CD4-positive, alpha-beta T cell (primary cell): ENCODE measurements at regions not wholly inside any gene's neighbourhood (a gene's known extent, or its start where the extent isn't known, plus 50 kb on each side); places are given as distances from the start of the nearest gene placed in this dataset.

Source experiments
- ATAC-seq: fragments of 200-7000 bp; cut with Tn5 transposase; one replicate; pipeline ENCODE4 v1.10.0; 2022; ENCODE audit warnings: mild to moderate bottlenecking; ENCODE audit not compliant: poor library complexity
- CTCF ChIA-PET: fragments of 350-600 bp; sonication (Branson Sonifier 250); formaldehyde crosslinking; loops from one replicate; lab custom pipeline; 2021; ENCODE audit warnings: antibody characterized with exemption, inconsistent platforms; lab: Charles Lee
- POLR2A ChIA-PET: fragments of 350-600 bp; sonication (Branson Sonifier 250); formaldehyde crosslinking; loops from one replicate; lab custom pipeline; 2021; ENCODE audit warnings: antibody characterized with exemption, inconsistent platforms; lab: Charles Lee
- DNase-seq, 14 experiments: peaks; one replicate each; pipeline ENCODE4 v3.0.0-alpha.2; 2013 to 2020; ENCODE audit warnings: mixed read lengths in 2 of 14
- H3K27ac ChIP-seq, 2 donors: one replicate each; pipeline versions ENCODE4 v1.5.1 to v1.7.0; 2013; ENCODE audit warnings: low read length in 2 of 2, low read depth in 1 of 2, mild to moderate bottlenecking in 1 of 2
- H3K27me3 ChIP-seq, 2 experiments: 1 replicate in 1 of 2; 2 replicates in 1 of 2; pipeline versions ENCODE4 v1.6.1 to v1.7.0; 2013; ENCODE audit warnings: low read length in 2 of 2, control low read depth in 1 of 2, mild to moderate bottlenecking in 1 of 2, moderate library complexity in 1 of 2; ENCODE audit not compliant: insufficient read depth in 2 of 2, control insufficient read depth in 1 of 2
- H3K36me3 ChIP-seq: one replicate; pipeline ENCODE4 v1.6.1; 2013; ENCODE audit warnings: low read length, control low read depth; ENCODE audit not compliant: insufficient read depth
- H3K4me1 ChIP-seq: one replicate; pipeline ENCODE4 v1.6.1; 2013; ENCODE audit warnings: low read length, control low read depth; ENCODE audit not compliant: insufficient read depth
- H3K4me3 ChIP-seq: one replicate; pipeline ENCODE4 v1.5.1; 2013; ENCODE audit warnings: mild to moderate bottlenecking, low read length, moderate library complexity
- H3K9me3 ChIP-seq, 2 experiments: 1 replicate in 1 of 2; 2 replicates in 1 of 2; pipeline versions ENCODE4 v1.6.1 to v1.7.0; 2013; ENCODE audit warnings: low read length in 2 of 2, mild to moderate bottlenecking in 2 of 2, control low read depth in 1 of 2, moderate library complexity in 1 of 2; ENCODE audit not compliant: control insufficient read depth in 1 of 2, insufficient read depth in 1 of 2
- H3K27ac Mint-ChIP-seq: one replicate; pipeline ENCODE4 v1.8.0; 2020; ENCODE audit warnings: mixed read lengths
- H3K27me3 Mint-ChIP-seq: one replicate; pipeline ENCODE4 v1.8.0; 2021; ENCODE audit warnings: mixed read lengths
- H3K36me3 Mint-ChIP-seq: one replicate; pipeline ENCODE4 v1.8.0; 2021; ENCODE audit warnings: low read depth, mixed read lengths
- H3K4me1 Mint-ChIP-seq: one replicate; pipeline ENCODE4 v1.8.0; 2021; ENCODE audit warnings: low read depth, mixed read lengths
- H3K4me3 Mint-ChIP-seq: one replicate; pipeline ENCODE4 v1.8.0; 2020; ENCODE audit warnings: mild to moderate bottlenecking, mixed read lengths
- H3K9me3 Mint-ChIP-seq: one replicate; pipeline ENCODE4 v1.8.0; 2020; ENCODE audit warnings: mixed read lengths
- CTCF ChIP-seq: fragments of 200-600 bp; IDR thresholded peaks from one replicate; pipeline ENCODE4 v1.8.0; 2022; ENCODE audit warnings: antibody characterized with exemption, mild to moderate bottlenecking
- intact Hi-C, 2 experiments: fragments of 100-400 bp; cut with DNase I in 1 of 2; cut with micrococcal nuclease in 1 of 2; formaldehyde crosslinking; loops; one replicate each; pipeline versions ENCODE4 v1.15.1 to v1.9.0; 2023 to 2025; cut with DNase I, micrococcal nuclease

- DNase-seq (no peak), ATAC-seq (no peak)
- Mint-ChIP-seq H3K27me3 (peaks cover 54% of the 10 kb centered on the region), H3K36me3 (no peaks in the 10 kb centered on the region), H3K9me3 (no peaks in the 10 kb centered on the region), H3K4me1 (no peaks in the 10 kb centered on the region), H3K4me3 (no peak overlapping the region), H3K27ac (no peak overlapping the region)
- Histone ChIP-seq H3K4me3 (no peak overlapping the region), H3K36me3 (no peaks in the 10 kb centered on the region), H3K9me3 (no peaks in the 10 kb centered on the region), H3K27ac (no peak overlapping the region), H3K4me1 (no peaks in the 10 kb centered on the region), H3K27me3 (peaks cover 0 to 15% of the 10 kb centered on the region in 2 experiments)
- ChIA-PET CTCF (no interaction called here), POLR2A (no interaction called here)
- intact Hi-C loops, result no loop called here
- no peak for TF ChIP-seq CTCF
Observed at GRCh38 chr13:25024175-25024574, 71.8 kb upstream of the PABPC3 start.

- Histone ChIP-seq H3K4me3 (no peak overlapping the region), H3K27me3 (peaks cover 8 to 11% of the 10 kb centered on the region in 2 experiments), H3K27ac (no peak overlapping the region), H3K36me3 (no peaks in the 10 kb centered on the region), H3K9me3 (no peaks in the 10 kb centered on the region), H3K4me1 (no peaks in the 10 kb centered on the region)
- no peaks in the 10 kb centered on the region for H3K36me3 Mint-ChIP-seq
- H3K27me3 Mint-ChIP-seq, result peaks cover 48% of the 10 kb centered on the region
- no peak for DNase-seq
- intact Hi-C loops, result no loop called here
- no peak for TF ChIP-seq CTCF
- no peaks in the 10 kb centered on the region for H3K4me1 Mint-ChIP-seq
- H3K27ac Mint-ChIP-seq, result no peak overlapping the region
- no peaks in the 10 kb centered on the region for H3K9me3 Mint-ChIP-seq
- POLR2A ChIA-PET, result no interaction called here
- no peak for ATAC-seq
- CTCF ChIA-PET, result no interaction called here
- H3K4me3 Mint-ChIP-seq, result no peak overlapping the region
Observed at GRCh38 chr13:25032160-25032559, 63.8 kb upstream of the PABPC3 start.

GRCh38 chr13:25034173-25034572, 61.8 kb upstream of the PABPC3 start:
- intact Hi-C loops, result no loop called here
- ChIA-PET CTCF (no interaction called here), POLR2A (no interaction called here)
- ATAC-seq (no peak), DNase-seq (no peak)
- Mint-ChIP-seq H3K4me1 (no peaks in the 10 kb centered on the region), H3K36me3 (no peaks in the 10 kb centered on the region), H3K9me3 (no peaks in the 10 kb centered on the region), H3K27me3 (peaks cover 57% of the 10 kb centered on the region), H3K27ac (no peak overlapping the region), H3K4me3 (no peak overlapping the region)
- no peak for TF ChIP-seq CTCF
- Histone ChIP-seq H3K9me3 (no peaks in the 10 kb centered on the region), H3K4me3 (no peak overlapping the region), H3K4me1 (no peaks in the 10 kb centered on the region), H3K36me3 (no peaks in the 10 kb centered on the region), H3K27ac (no peak overlapping the region), H3K27me3 (peaks cover 5 to 11% of the 10 kb centered on the region in 2 experiments)
